ENCODE measurements at regions not wholly inside any gene's neighbourhood (a gene's known extent, or its start where the extent isn't known, plus 50 kb on each side); places are given as distances from the start of the nearest gene placed in this dataset.

GRCh38 chr7:1370738-1371137 lies 88.5 kb downstream of the MICALL2 start:
- Histone ChIP-seq H3K79me2 (ENCODE audit: low read length) (no peaks in the 10 kb centered on the region), H3K4me2 (ENCODE audit: low read depth, low read length) (no peak overlapping the region), H3K9me3 (replicated peaks; ENCODE audit: insufficient read depth, low read length) (no peaks in the 10 kb centered on the region), H3K9me2 (replicated peaks; ENCODE audit: insufficient read depth, low read length) (no peaks in the 10 kb centered on the region), H4K20me1 (ENCODE audit: insufficient read depth, low read length) (no peaks in the 10 kb centered on the region), H3K27me3 (replicated peaks; ENCODE audit: insufficient read depth, low read length) (peaks cover 77% of the 10 kb centered on the region), H3K36me3 (replicated peaks; ENCODE audit: insufficient read depth, low read length) (no peaks in the 10 kb centered on the region), H3K27ac (ENCODE audit: low read length) (no peak overlapping the region), H3K9ac (ENCODE audit: low read length) (no peak overlapping the region), H2AFZ (ENCODE audit: low read length) (no peak overlapping the region), H3K4me1 (ENCODE audit: low read length) (no peaks in the 10 kb centered on the region), H3F3A (ENCODE audit: insufficient read depth, low read length) (no peaks in the 10 kb centered on the region), H3K4me3 (ENCODE audit: low read length) (no peak overlapping the region)
- DNase-seq: no peak
- no peak for TF ChIP-seq EZH2phosphoT487 (IDR thresholded peaks at IDR 0.05; ENCODE audit: low read length)
- no peak for TF ChIP-seq CTCF (IDR thresholded peaks at IDR 0.05; ENCODE audit: low read length)
- no peak for TF ChIP-seq EZH2 (optimal IDR thresholded peaks at IDR 0.05; ENCODE audit: low read depth, low read length)

- H3K4me1 ChIP-seq (ENCODE audit: low read length): no peaks in the 10 kb centered on the region
- no peak overlapping the region for H3K9ac ChIP-seq (ENCODE audit: low read length)
- no peak overlapping the region for H3K4me2 ChIP-seq (ENCODE audit: low read depth, low read length)
- H3K79me2 ChIP-seq (ENCODE audit: low read length): no peaks in the 10 kb centered on the region
- no peak overlapping the region for H2AFZ ChIP-seq (ENCODE audit: low read length)
- no peaks in the 10 kb centered on the region for H3K9me2 ChIP-seq (replicated peaks; ENCODE audit: insufficient read depth, low read length)
- H3K36me3 ChIP-seq (replicated peaks; ENCODE audit: insufficient read depth, low read length): no peaks in the 10 kb centered on the region
- no peak overlapping the region for H3K27ac ChIP-seq (ENCODE audit: low read length)
- H3F3A ChIP-seq (ENCODE audit: insufficient read depth, low read length): no peaks in the 10 kb centered on the region
- no peak for TF ChIP-seq EZH2 (optimal IDR thresholded peaks at IDR 0.05; ENCODE audit: low read depth, low read length)
- no peak for TF ChIP-seq EZH2phosphoT487 (IDR thresholded peaks at IDR 0.05; ENCODE audit: low read length)
- no peak for TF ChIP-seq CTCF (IDR thresholded peaks at IDR 0.05; ENCODE audit: low read length)
- H3K27me3 ChIP-seq (replicated peaks; ENCODE audit: insufficient read depth, low read length): peaks cover 78% of the 10 kb centered on the region
- no peak overlapping the region for H3K4me3 ChIP-seq (ENCODE audit: low read length)
- no peaks in the 10 kb centered on the region for H4K20me1 ChIP-seq (ENCODE audit: insufficient read depth, low read length)
- no peak for DNase-seq
- H3K9me3 ChIP-seq (replicated peaks; ENCODE audit: insufficient read depth, low read length): no peaks in the 10 kb centered on the region
These were observed 87.2 kb downstream of the MICALL2 start for GRCh38 chr7:1372063-1372462.

- no peaks in the 10 kb centered on the region for H3K9me3 ChIP-seq (replicated peaks; ENCODE audit: insufficient read depth, low read length)
- H4K20me1 ChIP-seq (ENCODE audit: insufficient read depth, low read length): no peaks in the 10 kb centered on the region
- no peak overlapping the region for H3K4me3 ChIP-seq (ENCODE audit: low read length)
- no peaks in the 10 kb centered on the region for H3K9me2 ChIP-seq (replicated peaks; ENCODE audit: insufficient read depth, low read length)
- no peak overlapping the region for H2AFZ ChIP-seq (ENCODE audit: low read length)
- TF ChIP-seq EZH2phosphoT487 (IDR thresholded peaks at IDR 0.05; ENCODE audit: low read length): no peak
- TF ChIP-seq EZH2 (optimal IDR thresholded peaks at IDR 0.05; ENCODE audit: low read depth, low read length): no peak
- TF ChIP-seq CTCF (IDR thresholded peaks at IDR 0.05; ENCODE audit: low read length): no peak
- no peak overlapping the region for H3K9ac ChIP-seq (ENCODE audit: low read length)
- no peaks in the 10 kb centered on the region for H3K4me1 ChIP-seq (ENCODE audit: low read length)
- no peaks in the 10 kb centered on the region for H3F3A ChIP-seq (ENCODE audit: insufficient read depth, low read length)
- DNase-seq: no peak
- H3K36me3 ChIP-seq (replicated peaks; ENCODE audit: insufficient read depth, low read length): no peaks in the 10 kb centered on the region
- H3K79me2 ChIP-seq (ENCODE audit: low read length): no peaks in the 10 kb centered on the region
- no peak overlapping the region for H3K27ac ChIP-seq (ENCODE audit: low read length)
- peaks cover 77% of the 10 kb centered on the region for H3K27me3 ChIP-seq (replicated peaks; ENCODE audit: insufficient read depth, low read length)
- H3K4me2 ChIP-seq (ENCODE audit: low read depth, low read length): no peak overlapping the region
These were observed 86.4 kb downstream of the MICALL2 start for GRCh38 chr7:1372671-1373379.
